HepG2 (cell line): ENCODE measurements at regions not wholly inside any gene's neighbourhood (a gene's known extent, or its start where the extent isn't known, plus 50 kb on each side); places are given as distances from the start of the nearest gene placed in this dataset.

ENCODE experiments used
- ATAC-seq: fragments of 200-7000 bp; cut with Tn5 transposase; 3 replicates; pipeline ENCODE4 v1.9.1; 2020; ENCODE audit warnings: mild to moderate bottlenecking, moderate library complexity
- BruUV-seq: library from RNA; stranded (reverse); fragments of 400-500 nt; replicated peaks from 2 replicates; lab custom pipeline; 2021; lab: Mats Ljungman, UMichigan
- CTCF ChIA-PET: fragments of 300-600 bp; formaldehyde crosslinking; extraction: SDS; loops from one replicate; lab custom pipeline; 2021; ENCODE audit warnings: low total read pairs, inconsistent platforms, low intra/inter-chr PET ratio; lab: Yijun Ruan, JAX
- POLR2A ChIA-PET: fragments of 350-600 bp; sonication (Branson Sonifier 250); formaldehyde crosslinking; loops from one replicate; lab custom pipeline; 2020; ENCODE audit warnings: antibody characterized with exemption, inconsistent platforms; lab: Yijun Ruan, JAX
- DNase-seq: peaks from one replicate; pipeline ENCODE4 v3.0.0-alpha.2; 2015; ENCODE audit warnings: low spot score
- FAIRE-seq: peaks from 3 replicates; lab custom pipeline; 2011; peaks lifted over from hg19 to GRCh38; lab: Jason Lieb, UNC
- H2AFZ ChIP-seq: one replicate; pipeline ENCODE4 v1.6.1; 2011; ENCODE audit warnings: low read length, inconsistent platforms
- H3K27ac ChIP-seq: fragments of 300-600 bp; 3 replicates; pipeline ENCODE4 v1.8.0; 2011; ENCODE audit warnings: mixed run types, mild to moderate bottlenecking, mixed read lengths, low read length, inconsistent platforms; ENCODE audit not compliant: insufficient read depth; ENCODE audit errors: extremely low read length
- H3K27me3 ChIP-seq, 2 experiments: fragments of 200-600 bp in 1 of 2; 2 replicates in 1 of 2; 3 replicates in 1 of 2; pipeline versions ENCODE4 v1.6.0 to v1.8.0; 2011; ENCODE audit warnings: low read length in 2 of 2, mild to moderate bottlenecking in 2 of 2, moderate library complexity in 2 of 2, inconsistent platforms in 1 of 2; ENCODE audit not compliant: insufficient read depth in 2 of 2, control insufficient read depth in 1 of 2
- H3K36me3 ChIP-seq, 2 experiments: fragments of 200-600 bp in 1 of 2; replicated peaks in 1 of 2; 2 replicates in 1 of 2; 3 replicates in 1 of 2; pipeline versions ENCODE4 v1.5.1 to v1.8.0; 2011; ENCODE audit warnings: low read length in 2 of 2, inconsistent platforms in 1 of 2; ENCODE audit not compliant: insufficient read depth in 2 of 2, control insufficient read depth in 1 of 2
- H3K4me1 ChIP-seq: 2 replicates; pipeline ENCODE4 v1.5.1; 2012; ENCODE audit warnings: low read length, inconsistent platforms; ENCODE audit not compliant: insufficient read depth
- H3K4me2 ChIP-seq: 2 replicates; pipeline ENCODE4 v1.6.0; 2011; ENCODE audit warnings: low read depth, low read length, inconsistent platforms
- H3K4me3 ChIP-seq, 3 experiments: fragments of 200-600 bp in 1 of 3; sonication (generic), shearing (Covaris generic) in 1 of 3; replicated peaks in 1 of 3; 2 replicates each; pipeline ENCODE4 v1.5.1; 2011 to 2016; ENCODE audit warnings: low read length in 3 of 3, inconsistent platforms in 2 of 3, low read depth in 2 of 3, mild to moderate bottlenecking in 2 of 3, control low read depth in 1 of 3, mixed read lengths in 1 of 3; ENCODE audit not compliant: insufficient read depth in 1 of 3
- H3K79me2 ChIP-seq: one replicate; pipeline ENCODE4 v1.6.1; 2011; ENCODE audit warnings: low read length, inconsistent platforms; ENCODE audit not compliant: insufficient read depth
- H3K9ac ChIP-seq: 2 replicates; pipeline ENCODE4 v1.6.0; 2011; ENCODE audit warnings: mild to moderate bottlenecking, low read depth, low read length, inconsistent platforms; ENCODE audit not compliant: insufficient read depth
- H3K9me3 ChIP-seq: 2 replicates; pipeline ENCODE4 v1.5.1; 2012; ENCODE audit warnings: mild to moderate bottlenecking, low read length
- H4K20me1 ChIP-seq: 2 replicates; pipeline ENCODE4 v1.6.0; 2011; ENCODE audit warnings: inconsistent platforms, mild to moderate bottlenecking, low read length, moderate library complexity; ENCODE audit not compliant: insufficient read depth
- KLF12 ChIP-seq: sonication (generic); formaldehyde crosslinking; IDR thresholded peaks from 2 replicates; pipeline ENCODE4 v1.4.0; 2020; ENCODE audit warnings: missing genetic modification reagents, borderline replicate concordance
- PATZ1 ChIP-seq: sonication (generic); formaldehyde crosslinking; IDR thresholded peaks from 2 replicates; pipeline ENCODE4 v1.4.0; 2020; ENCODE audit warnings: missing genetic modification reagents
- SETDB1 ChIP-seq: sonication (generic); formaldehyde crosslinking; IDR thresholded peaks from 2 replicates; pipeline ENCODE4 v1.5.1; 2020; ENCODE audit warnings: missing genetic modification reagents, mild to moderate bottlenecking, borderline replicate concordance
- ZNF33A ChIP-seq: sonication (generic); formaldehyde crosslinking; IDR thresholded peaks from 2 replicates; pipeline ENCODE4 v1.5.1; 2020; ENCODE audit warnings: missing genetic modification reagents, mild to moderate bottlenecking, moderate library complexity, borderline replicate concordance
- ZNF446 ChIP-seq: sonication (generic); formaldehyde crosslinking; IDR thresholded peaks from 2 replicates; pipeline ENCODE4 v1.5.0; 2020; ENCODE audit warnings: mild to moderate bottlenecking, missing genetic modification reagents
- WGBS: methylation state at CpG from one replicate; pipeline ENCODE4 v1.1.6; 2017; ENCODE audit warnings: low lambda C conversion rate; 5-methylcytosine and 5-hydroxymethylcytosine counted together
- in situ Hi-C: cut with HindIII; loops from 2 replicates; pipeline ENCODE4 v1.10.0; 2017; ENCODE audit warnings: low pct_unique_long_range_greater_than_20kb; ENCODE audit not compliant: extremely low pct_ligation_motif_present
- intact Hi-C: fragments of 100-400 bp; cut with micrococcal nuclease; formaldehyde crosslinking; loops from one replicate; pipeline ENCODE4 v1.10.0; 2022; ENCODE audit not compliant: unreplicated experiment
- TF ChIP-seq, protein P1 (sequence below): IDR thresholded peaks from 2 replicates; pipeline ENCODE4 v1.6.1; 2016; ENCODE audit warnings: low read depth
- TF ChIP-seq, protein P2 (sequence below): sonication (generic); formaldehyde crosslinking; IDR thresholded peaks from 2 replicates; pipeline ENCODE4 v1.9.0; 2021; ENCODE audit warnings: missing genetic modification reagents, borderline replicate concordance

GRCh38 chr10:121291376-121291775, 306.9 kb downstream of the FGFR2 start:
- no TSS peak for BruUV-seq

More at GRCh38 chr10:121291376-121291775, 306.9 kb downstream of the FGFR2 start:
- in situ Hi-C loops: no loop called here
- H3K36me3 ChIP-seq: no peaks in the 10 kb centered on the region
- 52% methylated on average over 7 of the region's 7 CpGs for WGBS
- intact Hi-C loops: no loop called here
- no peak overlapping the region for H2AFZ ChIP-seq
- H4K20me1 ChIP-seq: no peaks in the 10 kb centered on the region
- H3K79me2 ChIP-seq: no peaks in the 10 kb centered on the region
- no peak for ATAC-seq
- H3K4me2 ChIP-seq: no peak overlapping the region
- ChIA-PET CTCF (no interaction called here), POLR2A (no interaction called here)
- no peaks in the 10 kb centered on the region for H3K4me1 ChIP-seq
- H3K9me3 ChIP-seq: no peaks in the 10 kb centered on the region
- H3K27me3 ChIP-seq: peaks cover 1 to 24% of the 10 kb centered on the region in 2 experiments; a peak in 2 of 5 replicates
- no peak for TF ChIP-seq ZNF446
- no peak for TF ChIP-seq ZNF33A (CRISPR knock-in tag)
- TF ChIP-seq, protein P1, sequence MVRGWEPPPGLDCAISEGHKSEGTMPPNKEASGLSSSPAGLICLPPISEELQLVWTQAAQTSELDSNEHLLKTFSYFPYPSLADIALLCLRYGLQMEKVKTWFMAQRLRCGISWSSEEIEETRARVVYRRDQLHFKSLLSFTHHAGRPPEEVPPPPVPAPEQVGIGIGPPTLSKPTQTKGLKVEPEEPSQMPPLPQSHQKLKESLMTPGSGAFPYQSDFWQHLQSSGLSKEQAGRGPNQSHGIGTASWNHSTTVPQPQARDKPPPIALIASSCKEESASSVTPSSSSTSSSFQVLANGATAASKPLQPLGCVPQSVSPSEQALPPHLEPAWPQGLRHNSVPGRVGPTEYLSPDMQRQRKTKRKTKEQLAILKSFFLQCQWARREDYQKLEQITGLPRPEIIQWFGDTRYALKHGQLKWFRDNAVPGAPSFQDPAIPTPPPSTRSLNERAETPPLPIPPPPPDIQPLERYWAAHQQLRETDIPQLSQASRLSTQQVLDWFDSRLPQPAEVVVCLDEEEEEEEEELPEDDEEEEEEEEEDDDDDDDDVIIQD (CRISPR knock-in tag): no peak
- TF ChIP-seq SETDB1: no peak
- TF ChIP-seq PATZ1: no peak
- TF ChIP-seq KLF12 (CRISPR knock-in tag): no peak
- TF ChIP-seq, protein P2, sequence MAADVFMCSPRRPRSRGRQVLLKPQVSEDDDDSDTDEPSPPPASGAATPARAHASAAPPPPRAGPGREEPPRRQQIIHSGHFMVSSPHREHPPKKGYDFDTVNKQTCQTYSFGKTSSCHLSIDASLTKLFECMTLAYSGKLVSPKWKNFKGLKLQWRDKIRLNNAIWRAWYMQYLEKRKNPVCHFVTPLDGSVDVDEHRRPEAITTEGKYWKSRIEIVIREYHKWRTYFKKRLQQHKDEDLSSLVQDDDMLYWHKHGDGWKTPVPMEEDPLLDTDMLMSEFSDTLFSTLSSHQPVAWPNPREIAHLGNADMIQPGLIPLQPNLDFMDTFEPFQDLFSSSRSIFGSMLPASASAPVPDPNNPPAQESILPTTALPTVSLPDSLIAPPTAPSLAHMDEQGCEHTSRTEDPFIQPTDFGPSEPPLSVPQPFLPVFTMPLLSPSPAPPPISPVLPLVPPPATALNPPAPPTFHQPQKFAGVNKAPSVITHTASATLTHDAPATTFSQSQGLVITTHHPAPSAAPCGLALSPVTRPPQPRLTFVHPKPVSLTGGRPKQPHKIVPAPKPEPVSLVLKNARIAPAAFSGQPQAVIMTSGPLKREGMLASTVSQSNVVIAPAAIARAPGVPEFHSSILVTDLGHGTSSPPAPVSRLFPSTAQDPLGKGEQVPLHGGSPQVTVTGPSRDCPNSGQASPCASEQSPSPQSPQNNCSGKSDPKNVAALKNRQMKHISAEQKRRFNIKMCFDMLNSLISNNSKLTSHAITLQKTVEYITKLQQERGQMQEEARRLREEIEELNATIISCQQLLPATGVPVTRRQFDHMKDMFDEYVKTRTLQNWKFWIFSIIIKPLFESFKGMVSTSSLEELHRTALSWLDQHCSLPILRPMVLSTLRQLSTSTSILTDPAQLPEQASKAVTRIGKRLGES (CRISPR knock-in tag): no peak
- no peak overlapping the region for H3K27ac ChIP-seq
- no peak for DNase-seq
- FAIRE-seq: no peak
- no peak overlapping the region for H3K9ac ChIP-seq
- H3K4me3 ChIP-seq: no peak overlapping the region
